A172 (cell line): ENCODE measurements at regions not wholly inside any gene's neighbourhood (a gene's known extent, or its start where the extent isn't known, plus 50 kb on each side); places are given as distances from the start of the nearest gene placed in this dataset.

Experiments
- DNase-seq: peaks from one replicate; pipeline ENCODE4 v3.0.0-alpha.2; 2015; ENCODE audit warnings: low spot score

- no peak for DNase-seq
These were observed 374.1 kb downstream of the FAT4 start for GRCh38 chr4:125688841-125689240.

GRCh38 chr4:125689805-125690204 lies 375.1 kb downstream of the FAT4 start:
- no peak for DNase-seq

- no peak for DNase-seq
These were observed 378.5 kb downstream of the FAT4 start for GRCh38 chr4:125693228-125693627.

- DNase-seq: no peak
These were observed 387.7 kb downstream of the FAT4 start for GRCh38 chr4:125702406-125702805.

GRCh38 chr4:125703443-125703842 lies 388.7 kb downstream of the FAT4 start:
- DNase-seq: peak; percentile 43

GRCh38 chr4:125704726-125705125 lies 390.0 kb downstream of the FAT4 start:
- peak; percentile 35 for DNase-seq

- DNase-seq: no peak
These were observed 390.9 kb downstream of the FAT4 start for GRCh38 chr4:125705681-125706080.

- DNase-seq: no peak
These were observed 392.6 kb downstream of the FAT4 start for GRCh38 chr4:125707397-125707796.

GRCh38 chr4:125710766-125711165 lies 396.0 kb downstream of the FAT4 start:
- DNase-seq: no peak

GRCh38 chr4:125714049-125714448 lies 399.3 kb downstream of the FAT4 start:
- DNase-seq: no peak

GRCh38 chr4:125714845-125715244 lies 400.1 kb downstream of the FAT4 start:
- no peak for DNase-seq

- DNase-seq: peak; percentile 57
These were observed 405.2 kb downstream of the FAT4 start for GRCh38 chr4:125719987-125720386.

GRCh38 chr4:125722009-125722408 lies 407.3 kb downstream of the FAT4 start:
- DNase-seq: no peak

GRCh38 chr4:125725957-125726525 lies 411.3 kb downstream of the FAT4 start:
- no peak for DNase-seq

- DNase-seq: no peak
These were observed 413.2 kb downstream of the FAT4 start for GRCh38 chr4:125727931-125728330.

GRCh38 chr4:125728568-125728967 lies 413.8 kb downstream of the FAT4 start:
- peak; percentile 53 for DNase-seq

GRCh38 chr4:125729171-125729570 lies 414.4 kb downstream of the FAT4 start:
- DNase-seq: no peak

- DNase-seq: no peak
These were observed 417.9 kb downstream of the FAT4 start for GRCh38 chr4:125732632-125733031.

- DNase-seq: no peak
These were observed 419.7 kb downstream of the FAT4 start for GRCh38 chr4:125734504-125734903.

- DNase-seq: peak; percentile 86
These were observed 420.3 kb downstream of the FAT4 start for GRCh38 chr4:125735102-125735501.

- DNase-seq: peak; percentile 65
These were observed 421.3 kb downstream of the FAT4 start for GRCh38 chr4:125736057-125736456.

- DNase-seq: no peak
These were observed 425.0 kb downstream of the FAT4 start for GRCh38 chr4:125739760-125740159.

- peak; percentile 44 for DNase-seq
These were observed 427.2 kb downstream of the FAT4 start for GRCh38 chr4:125741825-125742452.

GRCh38 chr4:125744891-125745364 lies 430.2 kb downstream of the FAT4 start:
- DNase-seq: no peak
